Stimulated activated memory B cell treated with anti-CD40 and anti-IgM and Interleukin-4, amounts not matched to agents 10 μg/mL and 1 μg/mL and 100 μg/mL, for 72 hours (primary cell): ENCODE measurements at regions not wholly inside any gene's neighbourhood (a gene's known extent, or its start where the extent isn't known, plus 50 kb on each side); places are given as distances from the start of the nearest gene placed in this dataset.

Source experiments
- ATAC-seq: fragments of 150-1000 bp; cut with Tn5 transposase; 2 replicates; pipeline ENCODE4 v1.10.0; 2021
- H3K27ac Mint-ChIP-seq: one replicate; pipeline ENCODE4 v1.8.0; 2022; ENCODE audit warnings: mild to moderate bottlenecking, mixed read lengths
- H3K27me3 Mint-ChIP-seq: one replicate; pipeline ENCODE4 v1.8.0; 2022; ENCODE audit warnings: mixed read lengths
- H3K36me3 Mint-ChIP-seq: one replicate; pipeline ENCODE4 v1.8.0; 2022; ENCODE audit warnings: mixed read lengths
- H3K4me1 Mint-ChIP-seq: one replicate; pipeline ENCODE4 v1.8.0; 2022; ENCODE audit warnings: mixed read lengths
- H3K4me3 Mint-ChIP-seq: one replicate; pipeline ENCODE4 v1.8.0; 2022; ENCODE audit warnings: mild to moderate bottlenecking, moderate library complexity, mixed read lengths
- H3K9me3 Mint-ChIP-seq: one replicate; pipeline ENCODE4 v1.8.0; 2022; ENCODE audit warnings: mixed read lengths

DNA sequence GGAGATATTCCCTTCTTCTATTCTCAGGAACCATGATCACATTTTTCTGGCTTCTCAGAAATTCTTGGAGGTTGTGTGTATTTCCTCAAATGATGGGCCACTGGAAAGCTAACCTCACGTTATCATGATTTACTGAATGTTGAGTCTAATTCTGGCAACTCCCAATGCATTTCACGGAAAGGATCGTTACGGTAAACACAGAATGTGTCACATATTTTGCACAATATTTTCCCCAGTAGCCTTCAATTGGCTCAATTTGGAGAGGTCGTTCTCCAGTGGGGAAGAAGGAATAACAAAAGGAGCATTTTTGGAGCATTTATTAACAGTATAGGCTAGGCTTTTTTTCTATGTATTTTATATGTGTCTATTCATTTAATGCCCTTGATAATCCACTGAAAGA is 450.3 kb downstream of the HAPSTR1 start:
- Mint-ChIP-seq H3K27ac (no peak overlapping the region), H3K9me3 (peaks cover 12% of the 10 kb centered on the region), H3K4me1 (no peaks in the 10 kb centered on the region), H3K27me3 (peaks cover 4% of the 10 kb centered on the region), H3K36me3 (no peaks in the 10 kb centered on the region), H3K4me3 (no peak overlapping the region)
- ATAC-seq: no peak

DNA sequence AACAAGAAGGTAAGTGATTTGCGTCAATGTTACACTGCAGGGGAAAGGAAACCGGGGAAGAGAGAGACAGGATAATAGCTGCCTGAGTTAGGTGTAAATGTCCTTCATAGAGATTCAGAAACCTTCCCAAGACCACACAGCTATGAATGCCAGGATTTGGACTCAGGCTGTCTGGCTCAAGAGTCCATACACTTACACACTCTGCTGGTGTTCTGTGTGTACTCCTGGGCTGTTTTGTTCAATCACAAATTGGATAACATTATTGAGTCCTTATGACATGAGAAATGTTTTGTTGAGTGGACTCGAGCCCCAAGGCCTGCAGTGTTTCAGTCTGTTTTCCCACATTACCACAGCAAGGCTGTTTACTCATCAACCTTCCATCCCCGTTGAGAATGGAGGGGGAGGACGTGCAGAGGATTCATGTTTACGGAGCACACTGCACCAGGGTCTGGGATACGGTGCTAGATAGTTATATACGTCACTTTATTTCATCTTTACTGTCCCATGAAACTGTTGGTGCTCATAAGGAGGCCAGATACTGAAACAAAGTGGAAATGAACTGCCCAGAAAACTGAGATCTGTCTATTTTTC is 450.8 kb downstream of the HAPSTR1 start:
- no peaks in the 10 kb centered on the region for H3K4me1 Mint-ChIP-seq

GRCh38 chr16:9545522-9546437 is 454.3 kb downstream of the HAPSTR1 start:
- H3K4me1 Mint-ChIP-seq: no peaks in the 10 kb centered on the region
- H3K27ac Mint-ChIP-seq: no peak overlapping the region
- no peak for ATAC-seq
- no peak overlapping the region for H3K4me3 Mint-ChIP-seq
- no peaks in the 10 kb centered on the region for H3K27me3 Mint-ChIP-seq
- peaks cover 5% of the 10 kb centered on the region for H3K9me3 Mint-ChIP-seq
- no peaks in the 10 kb centered on the region for H3K36me3 Mint-ChIP-seq

More for the DNA sequence above, 450.8 kb downstream of the HAPSTR1 start:
- Mint-ChIP-seq H3K27ac (no peak overlapping the region), H3K4me3 (no peak overlapping the region), H3K27me3 (no peaks in the 10 kb centered on the region), H3K9me3 (peaks cover 9% of the 10 kb centered on the region), H3K36me3 (no peaks in the 10 kb centered on the region)
- ATAC-seq: no peak

DNA sequence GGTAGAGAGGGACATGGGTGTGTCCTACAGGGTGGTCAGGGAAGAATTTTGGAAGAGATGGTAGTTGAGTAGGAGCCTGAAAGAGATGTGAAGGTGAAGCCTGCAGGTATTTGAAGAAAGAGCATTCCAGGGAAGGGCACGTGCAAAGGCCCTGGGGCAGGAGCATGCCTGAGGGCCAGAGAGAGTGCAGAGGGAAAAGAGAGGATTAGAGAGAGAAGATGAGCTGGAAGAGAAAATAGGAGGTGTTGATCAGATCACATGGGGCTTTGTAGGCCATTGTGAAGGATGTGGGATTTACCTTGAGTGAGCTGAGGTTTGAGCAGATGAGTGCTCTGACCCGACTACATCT is 455.0 kb downstream of the HAPSTR1 start:
- no peaks in the 10 kb centered on the region for H3K36me3 Mint-ChIP-seq
- H3K9me3 Mint-ChIP-seq: peaks cover 8% of the 10 kb centered on the region
- no peak overlapping the region for H3K4me3 Mint-ChIP-seq
- no peak overlapping the region for H3K27ac Mint-ChIP-seq
- H3K4me1 Mint-ChIP-seq: no peaks in the 10 kb centered on the region
- ATAC-seq: no peak
- no peaks in the 10 kb centered on the region for H3K27me3 Mint-ChIP-seq

GRCh38 chr16:9549487-9549886 is 458.0 kb downstream of the HAPSTR1 start:
- peaks cover 9% of the 10 kb centered on the region for H3K9me3 Mint-ChIP-seq

DNA sequence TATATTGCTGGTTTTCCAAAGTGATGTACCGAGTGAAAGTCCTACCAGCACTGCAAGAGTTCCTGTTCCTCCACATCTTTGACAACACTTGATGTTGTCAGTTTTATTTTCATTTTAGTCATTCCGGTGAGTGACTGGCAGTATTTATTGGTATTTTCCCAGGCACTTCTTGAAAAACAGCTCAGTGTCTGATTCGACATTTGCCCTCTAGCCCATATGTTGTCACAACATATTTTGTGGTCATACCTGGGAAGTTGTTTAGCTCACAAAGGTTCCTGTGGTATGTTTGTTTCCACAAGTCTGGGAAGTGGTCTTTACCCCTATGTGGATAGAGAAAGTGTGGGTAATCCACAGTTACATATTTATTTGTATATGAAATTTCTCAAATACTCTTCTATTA is 463.6 kb downstream of the HAPSTR1 start:
- no peak overlapping the region for H3K27ac Mint-ChIP-seq
- no peak for ATAC-seq
- no peaks in the 10 kb centered on the region for H3K27me3 Mint-ChIP-seq
- H3K4me3 Mint-ChIP-seq: no peak overlapping the region
- H3K9me3 Mint-ChIP-seq: peaks cover 7% of the 10 kb centered on the region
- H3K4me1 Mint-ChIP-seq: no peaks in the 10 kb centered on the region
- no peaks in the 10 kb centered on the region for H3K36me3 Mint-ChIP-seq

More at GRCh38 chr16:9549487-9549886, 458.0 kb downstream of the HAPSTR1 start:
- no peaks in the 10 kb centered on the region for H3K36me3 Mint-ChIP-seq
- no peaks in the 10 kb centered on the region for H3K4me1 Mint-ChIP-seq
- H3K27me3 Mint-ChIP-seq: no peaks in the 10 kb centered on the region
- no peak overlapping the region for H3K4me3 Mint-ChIP-seq
- no peak for ATAC-seq
- no peak overlapping the region for H3K27ac Mint-ChIP-seq

DNA sequence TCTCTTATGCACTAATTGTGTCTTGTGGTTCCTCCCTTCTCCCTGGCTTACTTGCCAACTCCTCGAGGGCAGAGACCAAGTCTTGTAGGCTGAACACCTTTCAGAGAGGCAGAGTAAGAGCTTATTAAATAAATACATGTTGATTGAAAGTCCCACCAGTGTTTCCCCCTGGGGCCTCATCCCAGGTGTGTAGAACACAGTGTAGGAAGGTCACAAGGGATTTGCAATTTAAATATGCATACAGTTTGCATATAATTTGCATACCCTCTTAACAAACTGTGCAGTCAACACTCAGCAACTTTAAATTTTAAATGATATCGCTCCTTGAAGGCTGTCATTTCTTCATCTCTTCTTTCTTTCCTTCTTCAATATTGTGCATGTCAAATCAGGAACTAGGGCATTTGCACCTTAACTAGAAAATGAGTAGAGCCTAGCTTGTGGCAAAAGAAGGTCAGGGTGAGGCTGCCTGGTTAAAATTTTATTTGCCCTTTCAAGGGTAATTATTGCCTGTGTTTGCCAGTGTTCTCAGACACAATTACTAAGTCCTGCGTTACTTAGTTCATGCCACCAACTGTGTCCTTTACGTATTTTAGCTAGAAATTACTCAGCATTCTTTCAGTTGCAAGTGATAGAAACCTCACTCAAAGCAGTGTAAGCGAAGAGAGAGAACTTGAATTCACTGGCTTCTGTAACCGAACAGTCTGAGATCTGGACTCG is 465.7 kb downstream of the HAPSTR1 start:
- H3K27ac Mint-ChIP-seq: no peak overlapping the region
- no peak overlapping the region for H3K4me3 Mint-ChIP-seq
- H3K4me1 Mint-ChIP-seq: no peaks in the 10 kb centered on the region
- no peaks in the 10 kb centered on the region for H3K27me3 Mint-ChIP-seq
- H3K36me3 Mint-ChIP-seq: no peaks in the 10 kb centered on the region
- H3K9me3 Mint-ChIP-seq: peaks cover 4% of the 10 kb centered on the region
- no peak for ATAC-seq

- Mint-ChIP-seq H3K27ac (no peak overlapping the region), H3K4me3 (no peak overlapping the region), H3K9me3 (peaks cover 4% of the 10 kb centered on the region), H3K27me3 (no peaks in the 10 kb centered on the region), H3K36me3 (no peaks in the 10 kb centered on the region), H3K4me1 (no peaks in the 10 kb centered on the region)
- ATAC-seq: no peak
These were observed 466.3 kb downstream of the HAPSTR1 start for GRCh38 chr16:9557713-9558112.

GRCh38 chr16:9566099-9566498 is 474.7 kb downstream of the HAPSTR1 start:
- Mint-ChIP-seq H3K4me3 (no peak overlapping the region), H3K27me3 (no peaks in the 10 kb centered on the region), H3K9me3 (peaks cover 3% of the 10 kb centered on the region), H3K27ac (no peak overlapping the region), H3K36me3 (no peaks in the 10 kb centered on the region), H3K4me1 (no peaks in the 10 kb centered on the region)
- ATAC-seq: no peak

- Mint-ChIP-seq H3K4me1 (no peaks in the 10 kb centered on the region), H3K9me3 (peaks cover 3% of the 10 kb centered on the region), H3K4me3 (no peak overlapping the region), H3K36me3 (no peaks in the 10 kb centered on the region), H3K27me3 (no peaks in the 10 kb centered on the region), H3K27ac (no peak overlapping the region)
- ATAC-seq: no peak
These were observed 476.2 kb downstream of the HAPSTR1 start for GRCh38 chr16:9567666-9568065.

DNA sequence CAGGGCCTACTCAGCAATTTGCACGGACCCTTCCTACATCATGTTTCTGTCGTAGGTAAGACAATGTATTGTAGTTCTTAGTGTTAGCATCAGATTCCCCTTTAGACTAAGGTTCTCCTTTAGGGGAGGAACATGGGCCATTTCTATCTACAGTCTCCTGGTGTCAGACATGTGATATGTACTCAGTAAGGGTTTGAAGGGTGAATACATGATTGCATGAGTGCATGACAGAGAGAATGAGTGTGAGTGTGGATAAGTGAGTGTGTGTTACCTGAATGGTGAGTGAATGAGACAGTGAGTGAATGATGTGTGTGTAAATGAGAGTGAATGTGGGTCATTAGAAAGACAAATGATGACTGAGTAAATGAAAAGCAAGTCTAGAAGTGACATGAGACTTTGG is 476.8 kb downstream of the HAPSTR1 start:
- H3K36me3 Mint-ChIP-seq: no peaks in the 10 kb centered on the region
- H3K27me3 Mint-ChIP-seq: no peaks in the 10 kb centered on the region
- no peaks in the 10 kb centered on the region for H3K4me1 Mint-ChIP-seq
- no peak overlapping the region for H3K27ac Mint-ChIP-seq
- H3K4me3 Mint-ChIP-seq: no peak overlapping the region
- ATAC-seq: no peak
- peaks cover 3% of the 10 kb centered on the region for H3K9me3 Mint-ChIP-seq

DNA sequence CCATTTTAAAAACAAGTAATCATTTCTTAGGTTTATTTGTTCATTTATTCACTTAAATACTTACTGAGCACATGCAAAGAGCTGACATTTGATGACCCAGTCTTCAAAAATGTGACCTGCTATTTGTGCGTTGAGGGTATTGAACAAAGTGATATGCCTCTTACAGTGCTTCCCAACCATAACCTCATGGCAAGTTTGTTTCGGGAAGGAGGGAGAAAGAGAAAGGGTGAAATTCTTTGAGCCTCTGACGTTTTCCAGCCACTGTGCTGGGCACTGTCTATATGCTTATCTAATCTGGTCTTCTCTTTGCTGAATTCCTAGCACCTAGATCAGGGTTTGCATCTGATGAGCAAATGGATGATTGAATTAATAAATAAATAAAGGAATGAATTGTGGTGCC is 479.1 kb downstream of the HAPSTR1 start:
- H3K9me3 Mint-ChIP-seq: peaks cover 3% of the 10 kb centered on the region
- H3K27ac Mint-ChIP-seq: no peak overlapping the region
- H3K4me3 Mint-ChIP-seq: no peak overlapping the region
- no peaks in the 10 kb centered on the region for H3K36me3 Mint-ChIP-seq
- H3K4me1 Mint-ChIP-seq: no peaks in the 10 kb centered on the region
- H3K27me3 Mint-ChIP-seq: no peaks in the 10 kb centered on the region
- no peak for ATAC-seq

- ATAC-seq: no peak
- H3K27me3 Mint-ChIP-seq: no peaks in the 10 kb centered on the region
- no peaks in the 10 kb centered on the region for H3K36me3 Mint-ChIP-seq
- peaks cover 7% of the 10 kb centered on the region for H3K9me3 Mint-ChIP-seq
- no peak overlapping the region for H3K27ac Mint-ChIP-seq
- no peaks in the 10 kb centered on the region for H3K4me1 Mint-ChIP-seq
- H3K4me3 Mint-ChIP-seq: no peak overlapping the region
These were observed 487.0 kb downstream of the HAPSTR1 start for GRCh38 chr16:9578459-9578858.

DNA sequence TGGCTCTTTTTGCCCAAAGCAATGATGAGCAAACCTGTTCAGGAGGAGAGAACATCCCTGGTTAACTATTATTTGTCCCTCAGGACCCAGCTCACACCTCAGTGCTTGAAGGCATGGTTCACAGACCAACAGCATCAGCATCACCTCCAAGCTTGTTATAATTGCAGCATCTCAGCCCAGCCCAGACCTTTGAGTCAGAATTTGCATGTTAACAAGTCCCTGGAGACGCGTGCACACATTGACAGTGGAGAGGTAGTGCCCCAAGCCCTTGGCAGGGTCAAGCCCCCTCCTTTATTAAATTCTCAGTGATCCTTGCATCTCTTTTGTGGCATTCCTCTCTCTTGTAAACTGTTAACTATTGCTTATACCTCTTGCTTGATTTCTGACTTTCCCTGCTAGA is 488.6 kb downstream of the HAPSTR1 start:
- Mint-ChIP-seq H3K27me3 (no peaks in the 10 kb centered on the region), H3K4me3 (no peak overlapping the region), H3K27ac (no peak overlapping the region)

DNA sequence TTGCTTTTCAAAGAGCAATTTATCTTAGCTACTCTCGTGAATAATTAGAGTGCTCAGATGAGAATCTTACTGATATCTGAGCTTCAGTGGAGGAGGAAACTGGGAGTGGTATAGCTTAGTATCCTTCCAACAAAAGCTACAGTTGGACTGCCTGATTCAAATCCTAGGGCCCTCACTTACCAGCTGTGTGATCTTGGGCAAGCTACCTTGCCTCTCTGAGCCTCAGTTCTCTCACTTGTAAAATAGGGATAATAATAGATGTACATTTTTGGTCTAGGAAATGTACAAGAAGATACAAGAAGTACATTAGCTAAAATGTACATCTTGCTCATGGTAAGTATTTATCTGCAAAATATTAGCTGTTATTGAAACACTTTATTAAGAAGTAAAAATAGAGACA is 502.0 kb downstream of the HAPSTR1 start:
- Mint-ChIP-seq H3K27me3 (peaks cover 14% of the 10 kb centered on the region), H3K36me3 (no peaks in the 10 kb centered on the region), H3K4me1 (no peaks in the 10 kb centered on the region), H3K27ac (no peak overlapping the region), H3K9me3 (no peaks in the 10 kb centered on the region), H3K4me3 (no peak overlapping the region)
- ATAC-seq: no peak

More for the DNA sequence above, 488.6 kb downstream of the HAPSTR1 start:
- Mint-ChIP-seq H3K4me1 (no peaks in the 10 kb centered on the region), H3K36me3 (no peaks in the 10 kb centered on the region), H3K9me3 (peaks cover 7% of the 10 kb centered on the region)
- no peak for ATAC-seq
